Stomach smooth muscle (tissue), 2 donors: ENCODE measurements at regions not wholly inside any gene's neighbourhood (a gene's known extent, or its start where the extent isn't known, plus 50 kb on each side); places are given as distances from the start of the nearest gene placed in this dataset.
"Not testable (repeated sequence)": the region's sequence is repeated elsewhere in the genome, so short reads cannot be mapped to it uniquely, and the experiment has no call there.

ENCODE experiments used
- H3K27ac ChIP-seq: one replicate; pipeline ENCODE4 v1.7.0; 2013; ENCODE audit warnings: mild to moderate bottlenecking, low read length, inconsistent platforms
- H3K27me3 ChIP-seq, 2 donors: one replicate each; pipeline ENCODE4 v1.7.0; 2013; ENCODE audit warnings: low read length in 2 of 2; ENCODE audit not compliant: insufficient read depth in 2 of 2, control insufficient read depth in 1 of 2
- H3K36me3 ChIP-seq, 2 donors: one replicate each; pipeline ENCODE4 v1.7.0; 2013; ENCODE audit warnings: low read length in 2 of 2; ENCODE audit not compliant: control insufficient read depth in 2 of 2, insufficient read depth in 2 of 2
- H3K4me1 ChIP-seq: one replicate; pipeline ENCODE4 v1.7.0; 2013; ENCODE audit warnings: low read length; ENCODE audit not compliant: control insufficient read depth, insufficient read depth
- H3K4me3 ChIP-seq, 2 donors: one replicate each; pipeline ENCODE4 v1.7.0; 2013; ENCODE audit warnings: low read length in 2 of 2
- H3K9ac ChIP-seq, 2 donors: one replicate each; pipeline ENCODE4 v1.7.0; 2013; ENCODE audit warnings: low read length in 2 of 2, mild to moderate bottlenecking in 1 of 2
- H3K9me3 ChIP-seq, 2 donors: one replicate each; pipeline ENCODE4 v1.7.0; 2013; ENCODE audit warnings: low read length in 2 of 2; ENCODE audit not compliant: control insufficient read depth in 2 of 2
- donor health status: healthy.
- donor health status: Pancreatic carcinoma.

DNA sequence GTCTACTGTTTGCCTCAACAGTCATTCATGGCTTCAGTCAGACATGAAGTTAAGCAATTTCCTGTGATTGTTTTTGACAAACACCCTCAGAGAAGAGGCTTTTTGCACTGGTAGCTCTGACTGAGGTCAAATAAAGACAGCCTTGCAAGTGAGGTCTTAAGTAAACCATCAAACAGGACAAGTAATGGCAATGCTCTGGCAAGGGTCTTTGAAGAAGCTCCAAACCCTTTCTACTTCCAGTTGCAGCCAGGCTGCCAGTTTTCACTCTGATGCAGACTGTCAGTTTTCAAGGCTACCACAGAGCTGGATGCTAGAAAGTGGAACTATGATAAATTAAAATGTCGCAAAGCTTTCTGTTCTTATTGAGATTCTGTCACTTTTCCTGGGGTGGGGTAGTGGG is 421.5 kb upstream of the PTGER4 start:
- no peak overlapping the region for H3K9ac ChIP-seq
- H3K27me3 ChIP-seq = no peaks in the 10 kb centered on the region
- no peaks in the 10 kb centered on the region for H3K36me3 ChIP-seq
- no peaks in the 10 kb centered on the region for H3K4me1 ChIP-seq
- H3K27ac ChIP-seq = no peak overlapping the region
- no peak overlapping the region for H3K4me3 ChIP-seq
- no peaks in the 10 kb centered on the region for H3K9me3 ChIP-seq

DNA sequence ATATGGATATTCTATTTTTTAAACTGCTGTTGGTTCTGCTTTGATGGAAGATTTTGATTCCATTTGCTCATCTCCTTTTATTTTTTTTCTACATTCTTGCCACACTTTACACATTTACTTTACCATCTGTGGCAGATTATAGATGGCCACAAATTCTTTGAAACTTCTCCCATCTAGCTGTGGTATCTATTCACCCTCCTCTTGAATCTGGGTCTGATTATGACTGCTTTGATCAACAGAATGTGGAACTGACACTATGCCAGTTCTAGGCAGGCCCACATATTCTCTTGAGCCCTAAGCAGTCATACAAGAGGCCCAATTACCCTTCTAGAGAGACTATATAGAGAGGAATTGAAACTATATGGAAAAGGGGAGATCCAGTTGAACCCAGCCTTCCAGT is 439.0 kb upstream of the PTGER4 start:
- Histone ChIP-seq H3K36me3 (no peaks in the 10 kb centered on the region), H3K4me3 (no peak overlapping the region), H3K9me3 (peaks cover 3 to 7% of the 10 kb centered on the region in 2 donors), H3K27ac (no peak overlapping the region), H3K27me3 (no peaks in the 10 kb centered on the region), H3K9ac (no peak overlapping the region), H3K4me1 (no peaks in the 10 kb centered on the region)

- H3K27ac ChIP-seq = no peak overlapping the region
- no peak overlapping the region for H3K9ac ChIP-seq
- H3K9me3 ChIP-seq = peaks cover 3 to 7% of the 10 kb centered on the region in 2 donors
These were observed 439.6 kb upstream of the PTGER4 start for GRCh38 chr5:40240111-40240510.

GRCh38 chr5:40238066-40238745 is 441.5 kb upstream of the PTGER4 start:
- Histone ChIP-seq H3K27me3 (no peaks in the 10 kb centered on the region), H3K4me3 (no peak overlapping the region), H3K4me1 (no peaks in the 10 kb centered on the region), H3K27ac (no peak overlapping the region), H3K36me3 (no peaks in the 10 kb centered on the region), H3K9me3 (peaks cover 3 to 7% of the 10 kb centered on the region in 2 donors), H3K9ac (no peak overlapping the region)

More at GRCh38 chr5:40240111-40240510, 439.6 kb upstream of the PTGER4 start:
- H3K27me3 ChIP-seq = no peaks in the 10 kb centered on the region
- no peaks in the 10 kb centered on the region for H3K4me1 ChIP-seq
- no peaks in the 10 kb centered on the region for H3K36me3 ChIP-seq
- H3K4me3 ChIP-seq = no peak overlapping the region

GRCh38 chr5:40235471-40236400 is 444.0 kb upstream of the PTGER4 start:
- Histone ChIP-seq H3K4me3 (no peak overlapping the region), H3K36me3 (no peaks in the 10 kb centered on the region), H3K27ac (no peak overlapping the region)

DNA sequence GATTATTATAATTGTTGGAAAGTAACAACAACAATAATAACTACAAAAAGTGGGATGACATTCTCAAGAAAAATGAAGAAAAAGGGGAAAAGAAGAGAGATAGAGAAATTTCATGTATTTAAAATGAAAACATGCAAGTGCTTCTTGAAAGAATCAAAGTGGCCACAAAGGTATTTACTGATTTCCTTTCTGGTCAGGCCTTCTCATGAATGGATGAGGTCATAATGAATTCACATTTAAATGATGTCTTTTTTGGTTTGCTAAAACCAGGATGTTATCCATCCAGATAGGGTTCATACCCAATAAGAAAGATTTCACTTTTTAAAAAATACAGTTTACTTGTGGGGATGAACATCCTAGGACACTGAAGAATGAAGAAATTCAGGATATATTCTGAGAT is 446.4 kb upstream of the PTGER4 start:
- H3K36me3 ChIP-seq = no peaks in the 10 kb centered on the region
- H3K4me1 ChIP-seq = no peaks in the 10 kb centered on the region
- no peaks in the 10 kb centered on the region for H3K9me3 ChIP-seq
- no peak overlapping the region for H3K9ac ChIP-seq
- H3K27ac ChIP-seq = no peak overlapping the region
- H3K4me3 ChIP-seq = no peak overlapping the region
- no peaks in the 10 kb centered on the region for H3K27me3 ChIP-seq

More at GRCh38 chr5:40235471-40236400, 444.0 kb upstream of the PTGER4 start:
- Histone ChIP-seq H3K9ac (no peak overlapping the region), H3K27me3 (no peaks in the 10 kb centered on the region), H3K4me1 (no peaks in the 10 kb centered on the region), H3K9me3 (peaks cover 3 to 5% of the 10 kb centered on the region in 2 donors)

DNA sequence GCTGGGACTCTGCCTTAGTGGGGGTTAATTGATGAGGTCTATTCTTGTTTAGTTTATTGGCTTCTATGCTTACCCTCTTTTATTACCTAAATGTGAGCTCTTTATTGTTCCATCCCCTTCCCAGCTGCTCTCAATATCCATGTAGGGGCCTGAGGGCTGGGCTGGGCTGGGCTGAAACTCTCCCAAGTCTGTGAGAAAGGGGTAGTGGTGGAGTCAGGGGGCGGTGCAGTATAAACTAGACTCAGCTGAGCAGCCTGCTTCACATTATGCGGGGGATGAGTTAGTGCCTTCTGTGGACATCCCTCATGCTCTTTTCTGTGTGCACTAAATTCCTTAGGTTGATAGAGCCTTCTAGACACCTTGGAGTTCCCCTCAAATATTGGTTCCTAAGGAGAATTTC is 451.8 kb upstream of the PTGER4 start:
- no peak overlapping the region for H3K27ac ChIP-seq
- no peaks in the 10 kb centered on the region for H3K27me3 ChIP-seq

DNA sequence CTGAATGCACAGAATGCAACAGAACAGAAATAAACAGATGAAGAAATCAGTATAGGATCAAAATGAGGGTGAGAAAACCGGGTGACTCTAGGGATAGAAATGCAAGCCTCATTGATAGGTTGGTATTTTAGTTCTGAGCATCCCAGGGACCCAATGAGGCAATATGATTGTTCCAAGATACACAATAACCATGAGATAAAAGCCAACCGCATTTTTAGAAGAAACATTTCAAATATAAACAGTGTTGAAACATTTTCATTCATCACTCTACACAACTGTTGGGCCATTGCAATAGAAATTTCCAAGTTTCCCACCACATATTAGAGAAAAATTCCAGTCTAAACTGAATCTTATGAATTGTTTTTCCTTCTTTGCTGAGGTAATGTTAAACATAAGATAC is 452.3 kb upstream of the PTGER4 start:
- no peak overlapping the region for H3K27ac ChIP-seq
- no peak overlapping the region for H3K9ac ChIP-seq
- no peaks in the 10 kb centered on the region for H3K9me3 ChIP-seq
- H3K4me3 ChIP-seq = no peak overlapping the region
- no peaks in the 10 kb centered on the region for H3K27me3 ChIP-seq
- no peaks in the 10 kb centered on the region for H3K36me3 ChIP-seq
- H3K4me1 ChIP-seq = no peaks in the 10 kb centered on the region

More for the DNA sequence above, 451.8 kb upstream of the PTGER4 start:
- Histone ChIP-seq H3K36me3 (no peaks in the 10 kb centered on the region), H3K4me3 (no peak overlapping the region), H3K4me1 (no peaks in the 10 kb centered on the region), H3K9me3 (no peaks in the 10 kb centered on the region), H3K9ac (no peak overlapping the region)

GRCh38 chr5:40226906-40227305 is 452.8 kb upstream of the PTGER4 start:
- no peaks in the 10 kb centered on the region for H3K27me3 ChIP-seq
- H3K36me3 ChIP-seq = no peaks in the 10 kb centered on the region
- H3K4me1 ChIP-seq = no peaks in the 10 kb centered on the region

DNA sequence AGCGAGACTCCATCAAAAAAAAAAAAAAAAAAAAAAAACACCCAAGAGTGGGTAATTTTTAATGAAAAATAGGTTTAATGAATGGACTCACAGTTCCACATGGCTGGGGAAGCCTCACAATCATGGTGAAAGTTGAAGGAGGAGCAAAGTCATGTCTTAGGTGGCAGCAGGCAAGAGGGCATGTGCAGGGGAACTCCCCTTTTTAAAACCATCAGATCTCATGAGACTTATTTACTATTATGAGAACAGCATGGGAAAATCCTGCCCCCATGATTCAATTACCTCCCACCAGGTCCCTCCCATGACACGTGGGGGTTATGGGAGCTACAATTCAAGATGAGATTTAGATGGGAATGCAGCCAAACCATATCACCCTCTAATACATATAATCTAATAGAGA is 454.6 kb upstream of the PTGER4 start:
- not testable (repeated sequence) for H3K4me1 ChIP-seq, H3K36me3 ChIP-seq, H3K27me3 ChIP-seq, H3K27ac ChIP-seq, H3K4me3 ChIP-seq, H3K9me3 ChIP-seq, H3K9ac ChIP-seq

More at GRCh38 chr5:40226906-40227305, 452.8 kb upstream of the PTGER4 start:
- no peak overlapping the region for H3K4me3 ChIP-seq
- H3K27ac ChIP-seq = no peak overlapping the region
- H3K9ac ChIP-seq = no peak overlapping the region
- no peaks in the 10 kb centered on the region for H3K9me3 ChIP-seq

DNA sequence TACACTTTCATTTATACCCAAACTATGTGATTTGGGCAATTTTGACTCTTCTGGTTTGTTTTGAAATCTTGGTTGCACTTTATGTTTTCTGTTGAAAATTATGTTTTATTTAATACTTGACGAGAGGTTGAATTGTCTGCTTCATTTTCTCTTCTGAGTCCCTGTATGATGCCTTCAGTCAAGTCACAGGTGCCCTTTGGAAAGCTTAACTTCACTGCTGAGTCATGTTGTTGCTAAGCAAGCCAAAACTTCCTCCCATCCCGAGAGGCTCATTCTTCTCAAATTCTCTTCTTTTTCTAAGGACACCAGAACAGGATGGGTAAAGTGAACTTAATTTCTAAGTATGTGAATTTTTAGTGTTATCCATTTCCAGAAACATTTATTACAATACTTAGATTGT is 455.3 kb upstream of the PTGER4 start:
- Histone ChIP-seq H3K27me3 (no peaks in the 10 kb centered on the region), H3K4me1 (no peaks in the 10 kb centered on the region), H3K36me3 (no peaks in the 10 kb centered on the region), H3K27ac (no peak overlapping the region), H3K9me3 (no peaks in the 10 kb centered on the region), H3K9ac (no peak overlapping the region), H3K4me3 (no peak overlapping the region)
